Epithelial cell of prostate (primary cell): ENCODE measurements at regions not wholly inside any gene's neighbourhood (a gene's known extent, or its start where the extent isn't known, plus 50 kb on each side); places are given as distances from the start of the nearest gene placed in this dataset.
"Not testable (repeated sequence)": the region's sequence is repeated elsewhere in the genome, so short reads cannot be mapped to it uniquely, and the experiment has no call there.

Source experiments
- DNase-seq: peaks from one replicate; pipeline ENCODE4 v3.0.0-alpha.2; 2011; ENCODE audit warnings: low read depth, low spot score
- H3K27ac ChIP-seq: fragments of 450-650 bp; 2 replicates; pipeline ENCODE4 v1.5.1; 2017; ENCODE audit warnings: mild to moderate bottlenecking

DNA sequence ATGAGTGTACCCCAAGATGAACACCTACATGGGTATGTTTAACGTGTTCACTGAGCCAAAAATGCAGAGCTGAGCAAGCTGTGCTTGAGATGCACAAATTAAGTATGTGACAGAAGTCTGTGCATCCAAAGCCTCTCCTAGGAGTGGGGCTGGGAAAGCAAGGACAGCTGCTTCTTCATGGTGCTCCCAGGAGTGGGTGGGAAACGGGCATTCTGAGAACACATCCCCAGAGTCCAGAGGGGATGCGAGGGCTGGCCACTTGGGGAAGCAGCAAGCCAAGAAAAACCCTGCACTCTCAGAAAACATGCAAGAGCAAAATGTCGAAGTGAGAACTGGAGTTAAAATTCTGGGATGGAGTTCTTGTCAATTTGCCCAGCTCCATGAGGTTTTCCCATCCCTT is 414.3 kb downstream of the BCAT1 start:
- no peak for DNase-seq
- H3K27ac ChIP-seq: no peak overlapping the region

DNA sequence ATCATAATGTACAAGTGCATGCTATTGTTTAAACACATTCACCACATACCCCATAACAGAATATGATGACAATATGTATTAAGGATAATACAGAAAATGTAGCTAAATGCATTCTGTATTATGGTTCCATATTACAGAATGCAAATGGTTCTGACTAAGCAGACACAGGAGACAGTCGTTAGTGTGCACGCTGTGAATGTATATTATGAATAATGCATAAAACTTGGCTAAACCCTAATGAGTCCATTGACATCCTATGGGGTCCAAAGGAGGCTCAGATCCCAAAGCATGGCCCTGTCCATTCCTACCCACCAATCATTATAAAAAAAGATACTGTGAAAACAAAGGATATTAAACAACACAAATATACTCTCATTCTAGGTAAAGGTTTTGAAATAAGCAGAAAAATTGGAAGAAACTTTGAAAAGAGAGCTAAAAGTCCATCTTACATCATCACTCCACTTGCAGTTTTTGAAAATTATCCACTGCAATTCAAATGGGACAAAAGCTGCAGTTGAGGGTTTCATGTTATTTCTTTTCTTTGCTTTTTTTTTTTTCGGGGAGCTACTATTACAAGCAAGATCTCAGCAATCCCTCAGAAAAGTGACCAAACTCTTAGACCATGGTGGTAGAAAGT is 415.1 kb downstream of the BCAT1 start:
- no peak for DNase-seq
- H3K27ac ChIP-seq: no peak overlapping the region

DNA sequence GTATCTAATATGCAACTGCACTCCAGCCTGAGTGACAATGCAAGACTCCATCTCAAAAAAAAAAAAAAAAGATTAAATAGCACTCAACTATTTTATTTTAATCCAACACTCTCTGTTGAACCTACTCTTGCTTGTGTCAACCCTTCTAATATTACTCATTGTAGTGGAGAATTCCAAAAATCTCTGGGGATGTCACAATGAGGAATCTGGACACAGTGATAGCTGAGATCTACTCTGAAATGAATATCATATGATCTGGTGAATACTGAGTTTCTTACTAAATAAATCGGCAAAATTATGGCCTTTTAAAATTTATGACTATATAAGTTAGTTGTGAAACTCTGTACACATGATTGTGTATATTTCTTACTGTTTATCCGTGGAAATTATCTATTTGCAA is 418.2 kb downstream of the BCAT1 start:
- no peak for DNase-seq
- H3K27ac ChIP-seq: no peak overlapping the region

DNA sequence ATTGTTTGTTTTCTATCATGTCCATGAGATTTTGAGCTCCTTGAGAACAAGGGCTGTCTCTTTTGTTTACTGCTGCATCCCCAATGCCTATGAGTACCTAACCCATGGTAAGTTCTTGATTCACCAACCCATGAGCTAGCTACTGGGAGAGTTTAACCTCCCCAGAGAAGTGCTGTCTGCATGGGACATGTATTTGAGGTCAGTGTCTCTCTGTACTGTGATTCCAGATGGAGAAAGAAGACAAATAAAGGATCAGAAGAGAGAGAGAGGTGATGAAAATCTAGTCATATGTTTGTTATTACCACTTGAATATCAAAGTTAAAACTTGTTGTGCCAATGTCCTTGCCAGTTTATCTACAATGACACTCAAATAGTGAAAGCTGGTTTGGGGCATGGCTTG is 421.8 kb downstream of the BCAT1 start:
- H3K27ac ChIP-seq: no peak overlapping the region
- DNase-seq: no peak

DNA sequence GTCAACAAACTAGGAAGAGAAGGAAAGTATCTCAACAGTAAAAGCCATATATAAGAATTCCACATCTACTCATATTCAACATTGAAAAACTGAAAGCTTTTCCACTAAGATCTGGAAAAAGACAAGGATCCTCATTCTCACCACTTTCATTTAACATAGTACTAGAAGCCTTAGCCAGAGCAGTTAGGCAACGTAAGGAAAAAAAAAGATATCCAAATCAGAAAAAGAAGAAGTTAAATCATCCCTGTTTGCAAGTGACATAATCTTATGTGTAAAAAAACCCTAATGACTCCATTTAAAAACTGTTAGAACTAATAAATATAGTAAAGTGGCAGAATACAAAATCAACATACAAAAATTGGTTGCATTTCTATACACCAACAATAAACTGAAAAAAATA is 426.2 kb downstream of the BCAT1 start:
- H3K27ac ChIP-seq: no peak overlapping the region
- no peak for DNase-seq

DNA sequence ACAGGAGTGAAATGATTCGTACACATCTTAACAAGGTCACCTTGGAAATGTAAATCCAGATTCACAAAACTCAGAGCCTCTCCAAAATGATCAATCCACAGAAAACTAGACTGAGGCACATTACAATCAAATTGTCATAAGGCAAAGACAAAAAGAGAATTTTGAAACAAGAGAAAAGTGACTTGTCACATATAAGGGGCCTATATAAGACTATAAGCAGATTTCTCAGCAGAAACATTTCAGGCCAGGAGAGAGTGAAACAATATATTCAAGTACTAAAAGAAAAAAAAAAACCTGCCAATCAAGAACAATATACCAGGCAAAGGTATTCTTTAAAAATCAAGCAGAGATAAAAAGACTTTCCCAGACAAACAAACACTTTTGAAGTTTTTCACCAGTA is 429.1 kb downstream of the BCAT1 start:
- no peak for DNase-seq
- no peak overlapping the region for H3K27ac ChIP-seq

DNA sequence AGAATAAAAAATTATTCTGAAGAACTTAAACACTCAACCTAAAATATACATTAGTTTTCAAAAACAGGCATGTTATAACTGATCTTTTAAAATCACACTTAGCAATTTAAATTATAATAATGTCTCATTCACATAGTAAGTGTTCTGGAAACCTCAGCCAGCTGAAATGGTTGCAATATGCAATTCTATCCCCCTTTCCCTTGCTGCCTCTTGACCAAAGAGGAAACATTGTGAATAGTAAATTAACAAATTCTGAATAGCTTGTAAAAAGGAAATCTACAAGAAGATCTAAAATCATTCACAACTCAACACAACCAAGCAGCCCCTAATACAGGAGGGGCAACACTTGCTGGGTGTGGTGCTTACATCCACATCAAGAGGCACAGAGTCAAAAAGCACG is 431.9 kb downstream of the BCAT1 start:
- H3K27ac ChIP-seq: no peak overlapping the region
- no peak for DNase-seq

DNA sequence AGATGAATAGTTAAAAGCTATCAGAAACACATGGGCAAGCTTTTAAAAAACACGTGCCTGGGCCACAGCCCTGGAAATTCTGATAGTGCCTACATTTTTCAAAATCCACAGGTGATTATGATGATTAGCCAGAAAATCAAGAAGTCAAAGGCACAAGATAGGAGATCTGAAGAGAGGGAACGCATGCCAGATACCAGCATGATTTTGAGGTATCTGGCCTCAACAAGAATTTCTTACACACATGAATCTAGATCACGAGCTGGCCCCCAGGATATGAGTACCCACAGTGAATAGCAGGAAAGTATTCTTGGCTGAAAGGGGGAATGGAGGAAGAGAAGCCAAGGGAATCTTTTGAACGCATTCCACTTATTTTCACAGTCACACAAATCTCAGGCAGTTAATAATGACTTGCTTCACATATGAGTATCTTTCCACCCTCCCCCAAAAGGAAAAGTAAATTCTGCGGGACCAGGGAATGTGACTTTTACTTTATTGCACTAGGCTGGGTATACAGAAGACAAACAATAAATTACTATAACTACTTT is 438.2 kb downstream of the BCAT1 start:
- no peak for DNase-seq
- no peak overlapping the region for H3K27ac ChIP-seq

DNA sequence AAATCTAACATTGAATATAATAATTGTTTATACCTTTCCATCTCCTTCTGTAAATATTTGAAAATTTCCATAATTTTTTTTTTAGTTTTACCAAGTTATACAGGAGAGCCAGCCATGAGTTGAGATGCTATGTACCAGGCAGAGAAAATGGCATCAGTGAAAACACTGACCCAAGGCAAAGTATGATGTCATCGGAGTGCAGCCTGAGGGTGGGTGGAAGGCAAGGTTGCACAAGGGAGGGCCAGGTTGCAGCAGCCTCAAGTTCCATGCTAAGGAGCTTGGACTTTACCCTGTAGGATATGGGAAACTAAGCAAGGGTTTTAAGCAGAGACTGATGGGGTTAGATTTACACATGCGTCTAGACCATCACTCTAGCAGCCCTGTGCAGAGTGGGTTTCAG is 441.1 kb downstream of the BCAT1 start:
- no peak overlapping the region for H3K27ac ChIP-seq
- DNase-seq: no peak

DNA sequence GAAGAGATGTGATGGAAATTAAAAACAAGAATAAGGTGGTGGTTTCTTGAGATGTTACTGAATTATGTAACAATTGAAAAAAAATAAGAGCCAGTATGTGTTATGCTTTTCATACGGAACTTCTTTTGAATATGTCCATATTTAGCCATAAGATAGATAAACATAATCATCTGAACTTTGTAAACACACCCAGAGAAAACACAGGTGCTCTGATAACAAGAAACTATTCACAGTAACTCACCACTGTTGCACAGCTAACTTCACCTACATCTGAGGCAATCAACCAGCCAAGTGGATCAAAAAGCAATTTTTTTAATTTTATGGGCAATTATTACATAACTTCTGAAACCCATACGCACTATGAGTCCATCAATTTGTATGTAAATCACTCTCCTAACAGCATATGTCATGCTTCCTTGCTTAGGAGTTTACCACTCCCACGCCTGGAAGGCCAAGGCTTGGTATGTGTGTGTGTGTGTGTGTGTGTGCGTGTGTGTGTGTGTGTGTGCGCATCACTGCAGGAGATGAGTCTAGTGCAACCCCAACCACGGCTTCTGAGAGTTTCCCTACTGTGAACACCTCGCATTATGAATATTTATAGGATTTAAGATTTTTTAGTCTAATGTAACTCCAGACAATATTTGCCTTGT is 443.4 kb downstream of the BCAT1 start:
- no peak for DNase-seq

DNA sequence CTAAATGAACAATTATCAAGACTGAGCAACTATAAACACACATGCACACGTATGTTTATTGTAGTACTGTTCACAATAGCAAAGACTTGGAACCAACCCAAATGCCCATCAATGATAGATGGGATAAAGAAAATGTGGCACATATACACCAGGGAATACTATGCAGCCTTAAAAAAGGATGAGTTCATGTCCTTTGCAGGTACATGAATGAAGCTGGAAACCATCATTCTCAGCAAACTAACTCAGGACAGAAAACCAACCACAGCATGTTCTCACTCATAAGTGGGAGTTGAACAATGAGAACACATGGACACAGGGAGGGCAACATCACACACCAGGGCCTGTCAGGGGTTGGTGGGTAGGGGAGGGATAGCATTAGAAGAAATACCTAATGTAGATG is 445.4 kb downstream of the BCAT1 start:
- H3K27ac ChIP-seq, DNase-seq: not testable (repeated sequence)

More for the DNA sequence above, 443.4 kb downstream of the BCAT1 start:
- H3K27ac ChIP-seq: no peak overlapping the region

DNA sequence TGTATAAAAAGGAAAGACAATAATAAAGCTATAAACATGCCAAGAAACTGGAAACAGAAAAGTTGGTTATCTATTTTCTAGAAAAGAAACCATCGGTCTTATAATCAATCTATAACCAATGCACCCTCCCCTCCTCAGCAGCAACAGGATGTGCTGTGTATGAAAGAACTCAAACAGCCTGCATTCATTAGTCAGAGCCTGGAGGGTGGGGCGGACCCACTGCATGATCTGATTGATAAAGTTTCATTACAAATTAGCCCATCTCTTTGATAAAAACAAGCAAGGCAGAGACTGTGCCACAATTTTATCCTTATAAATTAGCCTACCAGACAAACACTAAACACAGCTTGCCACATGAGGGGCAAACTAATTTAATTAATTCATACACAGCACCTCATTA is 448.1 kb downstream of the BCAT1 start:
- DNase-seq: no peak

DNA sequence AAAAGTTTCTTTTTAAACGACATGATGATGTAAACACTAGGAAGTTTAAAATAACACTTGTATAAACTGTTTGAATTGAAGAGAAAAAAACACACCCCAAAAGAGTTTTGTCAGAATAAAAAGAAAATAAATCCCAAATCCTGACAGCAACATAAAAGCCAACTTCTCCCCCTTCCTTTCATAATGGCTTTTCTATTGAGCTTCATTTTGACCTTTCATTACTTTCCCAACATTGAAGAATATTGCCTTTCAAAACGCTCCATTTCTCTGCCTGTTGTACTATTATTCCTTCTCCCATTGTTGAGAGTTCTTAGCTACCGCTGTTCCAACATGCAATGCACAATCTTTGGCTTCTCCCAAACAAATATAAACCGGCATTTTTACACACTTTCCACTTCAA is 448.5 kb downstream of the BCAT1 start:
- H3K27ac ChIP-seq: no peak overlapping the region
- DNase-seq: no peak

More for the DNA sequence above, 448.1 kb downstream of the BCAT1 start:
- H3K27ac ChIP-seq: no peak overlapping the region

DNA sequence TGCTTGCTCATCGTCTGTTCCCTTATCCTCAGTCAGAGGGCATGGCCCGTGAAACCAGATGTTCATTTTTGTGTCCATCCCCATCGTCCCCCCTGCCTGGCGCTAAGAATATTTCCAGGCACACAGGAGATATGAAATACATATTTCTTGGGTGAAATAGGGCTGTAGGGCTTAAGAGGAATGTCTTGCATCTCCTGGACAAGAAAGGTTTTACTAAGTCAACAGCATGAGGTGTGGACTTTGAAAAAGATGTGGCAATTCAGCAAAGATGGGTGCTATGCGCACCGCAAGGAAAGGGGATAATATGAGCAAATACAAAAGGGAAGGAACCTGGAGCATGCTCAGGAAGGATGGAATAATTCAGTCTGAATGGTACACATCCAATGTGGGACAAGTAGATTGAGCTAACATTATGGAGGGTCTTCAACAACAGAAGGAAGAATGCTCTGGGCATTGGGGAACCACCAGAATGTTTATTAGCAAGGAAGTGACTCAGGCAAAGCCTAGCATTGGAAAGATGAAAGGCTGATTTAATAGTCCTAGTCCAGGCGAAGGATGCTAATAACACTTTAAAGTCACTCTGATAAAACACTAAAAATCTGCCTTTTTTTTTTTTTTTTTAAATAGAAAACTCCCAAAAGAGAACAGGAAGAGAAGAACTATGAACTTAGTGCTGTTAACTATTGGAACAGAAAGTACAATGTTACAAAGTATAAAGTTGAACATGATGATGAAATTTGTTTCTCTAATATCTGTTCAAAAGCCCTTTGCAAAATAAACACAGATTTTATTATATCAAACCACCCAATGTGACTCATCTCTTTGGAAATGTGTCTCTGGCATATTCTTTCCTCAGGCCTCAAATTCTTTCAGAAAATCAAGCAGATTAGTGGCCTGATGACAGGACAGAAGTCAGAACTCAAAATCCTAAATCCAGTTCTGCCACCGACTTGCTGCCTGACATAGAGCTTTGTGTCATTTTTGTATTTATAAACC is 449.5 kb downstream of the BCAT1 start:
- DNase-seq: no peak
- H3K27ac ChIP-seq: no peak overlapping the region

DNA sequence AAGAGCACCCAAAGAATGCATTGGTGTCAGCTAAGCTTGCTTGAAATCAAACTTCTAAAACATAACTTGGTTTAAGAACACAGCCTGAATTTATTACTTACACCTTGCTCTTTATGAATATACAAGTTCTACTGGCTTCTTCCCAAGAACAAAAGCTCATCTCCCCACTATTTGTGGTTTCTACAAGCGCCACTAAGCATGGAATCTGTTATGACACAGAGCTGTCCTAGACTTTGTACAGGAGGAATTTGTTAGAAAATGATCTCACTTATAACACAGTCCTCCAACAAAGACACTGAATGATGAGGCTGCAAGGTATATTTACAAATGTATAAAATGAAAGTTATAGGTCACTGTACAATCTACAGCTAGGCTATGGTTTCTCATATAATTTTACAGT is 452.1 kb downstream of the BCAT1 start:
- no peak for DNase-seq

DNA sequence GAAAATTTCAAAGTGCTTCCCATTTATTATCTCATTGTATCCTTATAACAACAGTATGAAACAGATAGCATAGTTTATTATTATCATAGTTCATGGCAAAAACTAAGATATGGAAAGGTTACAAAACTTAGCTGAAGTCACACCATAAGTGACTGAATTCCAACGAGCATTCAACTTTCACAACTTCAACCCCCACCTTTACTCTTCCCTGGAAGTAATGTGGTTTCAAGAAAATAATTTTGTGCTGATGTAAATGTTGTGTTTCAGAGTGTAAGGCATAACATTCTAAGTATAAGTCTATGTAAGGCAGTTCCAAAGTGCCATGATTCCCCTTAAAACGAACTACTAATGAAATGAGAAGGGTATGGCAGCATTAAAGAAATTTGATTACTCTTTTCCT is 454.5 kb downstream of the BCAT1 start:
- DNase-seq: no peak

More for the DNA sequence above, 452.1 kb downstream of the BCAT1 start:
- no peak overlapping the region for H3K27ac ChIP-seq

DNA sequence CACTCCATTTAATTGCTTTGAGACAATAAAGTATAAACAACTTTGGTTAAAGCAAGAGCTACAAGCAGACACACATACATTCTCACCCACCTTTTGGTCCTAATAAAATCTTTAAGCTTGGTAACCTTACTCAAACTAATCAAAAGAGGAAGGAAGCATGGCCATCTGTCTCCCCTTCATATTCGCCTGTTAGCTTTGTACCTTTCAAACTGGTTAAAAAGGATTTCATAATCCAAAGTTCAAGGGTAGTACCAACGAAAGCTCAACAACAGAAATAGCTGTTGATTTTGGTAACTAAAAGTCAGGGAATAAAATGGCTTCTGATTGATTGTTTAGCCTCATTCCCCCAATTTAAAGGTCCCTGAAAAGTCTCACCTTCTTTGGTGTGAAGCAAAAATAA is 456.9 kb downstream of the BCAT1 start:
- no peak for DNase-seq
- no peak overlapping the region for H3K27ac ChIP-seq

More for the DNA sequence above, 454.5 kb downstream of the BCAT1 start:
- H3K27ac ChIP-seq: no peak overlapping the region

DNA sequence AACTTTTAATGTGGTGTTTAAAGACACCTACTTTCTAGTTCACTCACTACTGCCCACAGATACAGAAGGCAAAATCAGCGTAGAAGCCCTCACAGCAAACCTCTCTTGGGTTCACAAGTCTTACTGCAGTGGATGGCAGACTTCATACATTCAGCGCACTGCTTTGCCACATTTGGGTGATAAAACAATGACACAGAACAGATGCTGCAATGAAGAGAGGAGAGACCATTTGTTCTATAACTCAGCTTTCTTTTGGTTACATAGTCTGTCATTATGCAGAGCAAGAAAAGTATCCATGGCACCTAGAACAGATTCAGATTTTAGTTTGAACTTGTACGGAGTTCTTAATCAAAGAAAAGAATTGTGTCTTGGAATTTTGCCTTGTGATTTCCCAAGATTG is 459.0 kb downstream of the BCAT1 start:
- DNase-seq: no peak
- H3K27ac ChIP-seq: no peak overlapping the region

DNA sequence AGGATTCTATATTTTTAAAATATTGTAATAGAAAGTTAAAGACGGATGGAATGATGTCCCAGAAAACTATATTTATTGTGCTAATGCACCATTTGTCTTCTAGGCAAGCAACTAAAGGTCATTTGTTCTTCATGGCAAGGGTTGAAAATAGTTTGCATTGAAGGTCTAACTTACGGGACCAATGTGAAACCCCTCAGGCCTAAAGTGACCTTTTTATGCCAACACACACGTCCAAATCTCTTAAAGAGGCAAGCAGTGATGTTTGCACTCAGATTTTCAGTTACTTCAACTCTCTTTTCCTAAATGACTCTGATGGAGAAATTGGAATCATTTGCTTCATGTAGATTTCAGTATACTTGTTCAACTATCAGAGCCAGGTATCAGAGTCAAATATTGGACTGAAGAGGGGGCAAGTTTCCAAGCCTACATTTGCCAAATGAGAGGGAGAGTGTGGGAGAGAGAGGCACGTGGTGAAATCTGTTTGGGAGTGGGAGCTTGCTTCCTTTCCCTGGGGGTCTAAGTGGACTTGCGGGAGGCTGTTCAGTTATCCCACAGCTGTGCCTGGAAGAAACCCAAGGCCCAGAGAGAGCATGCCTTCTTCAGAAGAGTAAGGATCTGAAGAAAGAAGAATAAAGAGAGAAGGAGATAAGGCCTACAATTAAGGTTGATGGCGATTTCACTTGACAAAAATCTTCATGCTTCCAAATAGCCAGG is 459.8 kb downstream of the BCAT1 start:
- no peak for DNase-seq

DNA sequence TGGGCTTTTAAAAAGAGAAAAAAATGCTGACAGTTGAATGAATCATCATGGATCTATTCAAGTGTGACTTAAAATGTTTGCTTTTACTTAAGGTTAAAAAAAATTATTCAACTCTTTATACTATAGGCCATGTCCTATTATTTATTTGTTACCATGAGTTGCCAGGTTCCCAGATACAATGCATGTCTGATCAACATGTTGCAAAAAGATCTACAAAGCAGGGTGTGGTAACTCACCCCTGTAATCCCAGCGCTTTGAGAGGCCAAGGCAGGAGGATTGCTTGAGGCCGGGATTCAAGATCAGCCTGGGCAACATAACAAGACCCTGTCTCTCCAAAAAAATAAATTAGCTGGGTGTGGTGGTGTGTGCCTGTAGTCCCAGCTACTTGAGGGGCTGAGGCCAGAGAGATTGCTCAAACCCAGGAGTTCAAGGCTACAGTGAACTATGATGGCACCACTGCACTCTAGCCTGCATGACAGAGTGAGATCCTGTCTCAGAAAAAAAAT is 460.8 kb downstream of the BCAT1 start:
- no peak overlapping the region for H3K27ac ChIP-seq
- DNase-seq: no peak

More for the DNA sequence above, 459.8 kb downstream of the BCAT1 start:
- H3K27ac ChIP-seq: no peak overlapping the region
